Epithelial cell of esophagus (primary cell): ENCODE measurements at regions not wholly inside any gene's neighbourhood (a gene's known extent, or its start where the extent isn't known, plus 50 kb on each side); places are given as distances from the start of the nearest gene placed in this dataset.

Experiments
- DNase-seq: peaks from one replicate; pipeline ENCODE4 v3.0.0; 2010; ENCODE audit warnings: low read depth
- H3K4me3 ChIP-seq: 2 replicates; pipeline ENCODE4 v1.5.1; 2011; ENCODE audit warnings: mild to moderate bottlenecking, low read length, control low read depth
- CTCF ChIP-seq: IDR thresholded peaks from 2 replicates; pipeline ENCODE4 v1.5.1; 2011; ENCODE audit warnings: low read depth, mild to moderate bottlenecking, low read length, control low read depth, inconsistent platforms; ENCODE audit not compliant: insufficient read depth; ENCODE audit errors: missing control alignments

DNA sequence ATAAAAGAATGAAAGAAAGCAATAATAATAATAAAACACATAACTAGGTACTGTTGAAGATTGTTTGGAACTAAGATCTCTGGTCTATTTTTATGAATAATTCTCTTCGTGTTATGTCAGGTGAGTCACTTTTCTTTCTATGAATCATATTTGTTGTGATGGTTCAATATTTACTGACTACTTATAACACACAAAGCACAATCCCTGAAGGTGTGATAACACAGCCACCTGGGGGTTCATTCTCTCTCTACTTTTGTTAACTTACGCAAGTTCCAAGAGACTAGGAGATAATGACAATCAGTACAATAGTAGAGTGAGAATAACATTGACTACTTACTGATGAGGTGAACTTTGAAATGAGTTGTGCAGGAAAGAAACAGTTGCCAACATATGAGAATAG is 149.9 kb downstream of the IBTK start:
- no peak overlapping the region for H3K4me3 ChIP-seq
- no peak for TF ChIP-seq CTCF
- DNase-seq: peak; percentile 81

DNA sequence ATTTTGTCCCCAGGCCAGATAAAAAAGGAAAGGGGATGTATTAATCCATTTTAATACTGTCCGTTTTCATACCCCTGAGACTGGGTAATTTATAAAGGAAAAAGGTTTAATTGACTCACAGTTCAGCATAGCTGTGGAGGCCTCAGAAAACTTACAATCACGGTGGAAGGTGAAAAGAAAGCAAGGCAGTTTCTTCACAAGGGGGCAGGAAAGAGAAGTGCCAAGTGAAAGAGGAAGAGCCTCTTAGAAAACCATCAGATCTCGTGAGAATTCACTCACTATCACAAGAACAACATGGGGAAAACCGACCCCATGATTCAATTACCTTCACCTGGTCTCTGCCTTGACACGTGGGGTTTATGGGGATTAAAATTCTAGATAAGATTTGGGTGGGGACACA is 152.5 kb downstream of the IBTK start:
- TF ChIP-seq CTCF: no peak

DNA sequence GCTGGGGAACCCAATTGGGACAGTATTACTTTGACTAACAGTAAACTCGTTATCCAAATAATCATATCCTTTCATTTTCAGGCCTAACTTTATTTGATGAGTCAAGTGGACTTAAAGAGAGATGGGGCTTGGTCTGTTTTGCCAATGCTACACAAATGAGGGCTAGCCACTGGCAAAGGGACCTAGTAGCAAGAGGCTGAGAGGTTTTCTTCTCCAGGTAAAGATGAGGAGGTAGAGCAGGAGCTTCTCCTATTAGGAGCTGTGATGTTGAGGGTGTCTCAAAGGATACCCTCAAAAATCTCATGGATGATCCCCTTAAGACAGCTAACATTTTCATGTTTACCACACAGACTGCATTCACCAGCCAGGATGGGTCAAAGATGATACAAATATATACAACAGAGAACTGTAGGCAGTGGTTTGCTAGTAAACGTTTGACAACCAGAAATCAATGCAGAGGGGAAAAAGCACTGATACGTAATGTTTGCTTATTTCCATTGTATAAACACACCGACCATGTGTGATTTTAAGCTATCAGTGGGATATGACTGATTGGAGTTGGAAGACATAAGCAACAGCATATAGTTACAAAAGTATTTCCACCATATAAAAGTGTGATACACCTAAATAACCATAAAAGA is 153.3 kb downstream of the IBTK start:
- no peak for DNase-seq
- no peak overlapping the region for H3K4me3 ChIP-seq
- no peak for TF ChIP-seq CTCF

More for the DNA sequence above, 152.5 kb downstream of the IBTK start:
- no peak for DNase-seq
- H3K4me3 ChIP-seq: no peak overlapping the region

- DNase-seq: peak; percentile 32
- no peak overlapping the region for H3K4me3 ChIP-seq
- no peak for TF ChIP-seq CTCF
Measured at GRCh38 chr6:82088978-82089771, 158.4 kb downstream of the IBTK start.

DNA sequence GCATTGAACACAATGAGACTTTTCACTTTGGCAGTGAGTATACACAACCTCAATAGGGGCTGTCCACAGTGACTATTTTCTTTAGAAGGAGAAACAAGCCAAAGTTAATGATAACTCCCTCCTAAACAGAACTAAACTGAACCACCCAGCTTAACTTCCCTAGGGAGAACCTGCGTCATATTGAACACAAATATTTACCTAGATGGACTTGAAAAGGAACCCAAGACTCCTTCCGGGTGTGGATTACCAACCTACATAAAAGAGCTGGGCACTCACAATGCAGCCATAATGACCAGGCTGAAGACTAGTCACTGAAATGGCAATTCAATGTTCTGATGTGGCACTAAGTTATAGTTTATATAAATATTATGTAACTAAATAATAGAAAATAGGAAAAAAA is 160.6 kb downstream of the IBTK start:
- H3K4me3 ChIP-seq: no peak overlapping the region
- no peak for TF ChIP-seq CTCF
- DNase-seq: no peak

GRCh38 chr6:82085701-82086100 is 161.8 kb downstream of the IBTK start:
- DNase-seq: no peak
- no peak overlapping the region for H3K4me3 ChIP-seq
- TF ChIP-seq CTCF: no peak
